ENCODE measurements at regions not wholly inside any gene's neighbourhood (a gene's known extent, or its start where the extent isn't known, plus 50 kb on each side); places are given as distances from the start of the nearest gene placed in this dataset.

DNA sequence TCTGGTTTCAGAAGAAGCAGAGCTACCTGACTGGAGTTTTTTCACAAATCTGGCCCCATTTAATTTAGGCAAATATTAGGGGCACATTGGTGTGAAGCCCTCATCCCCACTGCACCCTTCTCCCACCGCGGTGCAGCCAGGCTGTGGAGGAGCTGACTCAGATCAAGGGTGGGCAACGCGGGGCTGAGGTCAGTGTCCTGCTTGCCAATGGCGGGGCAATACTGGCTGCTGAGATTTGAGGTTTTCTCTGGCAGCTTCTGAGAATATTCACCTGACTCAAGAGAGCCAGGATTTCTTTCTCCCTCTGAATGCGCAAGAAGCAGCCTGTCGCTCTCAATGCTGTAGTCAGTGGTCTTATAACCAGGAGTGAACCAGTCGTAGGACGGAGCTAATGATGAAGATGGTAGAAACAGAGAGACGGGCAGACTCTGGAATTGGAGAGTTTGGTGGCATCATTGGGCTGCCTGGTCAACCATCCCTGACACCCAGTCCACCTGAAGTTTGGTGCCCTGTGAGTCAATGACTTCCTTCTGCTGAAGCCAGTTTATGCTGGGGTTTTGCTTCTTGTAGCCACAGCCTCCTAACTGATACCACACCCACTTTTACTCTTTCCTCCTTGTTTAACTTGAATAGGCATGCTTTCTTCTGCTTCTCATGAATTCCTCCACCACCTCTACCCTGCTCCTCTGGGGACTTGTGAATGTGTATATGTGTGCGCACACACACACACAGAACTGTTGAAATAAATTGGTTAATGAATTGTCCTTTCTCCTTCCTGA, 123.7 kb upstream of the CTBP2 start:
- TF ChIP-seq, protein P1, sequence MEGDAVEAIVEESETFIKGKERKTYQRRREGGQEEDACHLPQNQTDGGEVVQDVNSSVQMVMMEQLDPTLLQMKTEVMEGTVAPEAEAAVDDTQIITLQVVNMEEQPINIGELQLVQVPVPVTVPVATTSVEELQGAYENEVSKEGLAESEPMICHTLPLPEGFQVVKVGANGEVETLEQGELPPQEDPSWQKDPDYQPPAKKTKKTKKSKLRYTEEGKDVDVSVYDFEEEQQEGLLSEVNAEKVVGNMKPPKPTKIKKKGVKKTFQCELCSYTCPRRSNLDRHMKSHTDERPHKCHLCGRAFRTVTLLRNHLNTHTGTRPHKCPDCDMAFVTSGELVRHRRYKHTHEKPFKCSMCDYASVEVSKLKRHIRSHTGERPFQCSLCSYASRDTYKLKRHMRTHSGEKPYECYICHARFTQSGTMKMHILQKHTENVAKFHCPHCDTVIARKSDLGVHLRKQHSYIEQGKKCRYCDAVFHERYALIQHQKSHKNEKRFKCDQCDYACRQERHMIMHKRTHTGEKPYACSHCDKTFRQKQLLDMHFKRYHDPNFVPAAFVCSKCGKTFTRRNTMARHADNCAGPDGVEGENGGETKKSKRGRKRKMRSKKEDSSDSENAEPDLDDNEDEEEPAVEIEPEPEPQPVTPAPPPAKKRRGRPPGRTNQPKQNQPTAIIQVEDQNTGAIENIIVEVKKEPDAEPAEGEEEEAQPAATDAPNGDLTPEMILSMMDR (IDR thresholded peaks at IDR 0.05; ENCODE audit: low read depth, low read length) = no peak
- DNase-seq (ENCODE audit: low read depth, low spot score) = no peak
- in situ Hi-C loops (cut with HindIII; ENCODE audit: low sequenced_read_pairs) = no loop called here
- H3K4me3 ChIP-seq (ENCODE audit: low read depth, low read length) = no peak overlapping the region

DNA sequence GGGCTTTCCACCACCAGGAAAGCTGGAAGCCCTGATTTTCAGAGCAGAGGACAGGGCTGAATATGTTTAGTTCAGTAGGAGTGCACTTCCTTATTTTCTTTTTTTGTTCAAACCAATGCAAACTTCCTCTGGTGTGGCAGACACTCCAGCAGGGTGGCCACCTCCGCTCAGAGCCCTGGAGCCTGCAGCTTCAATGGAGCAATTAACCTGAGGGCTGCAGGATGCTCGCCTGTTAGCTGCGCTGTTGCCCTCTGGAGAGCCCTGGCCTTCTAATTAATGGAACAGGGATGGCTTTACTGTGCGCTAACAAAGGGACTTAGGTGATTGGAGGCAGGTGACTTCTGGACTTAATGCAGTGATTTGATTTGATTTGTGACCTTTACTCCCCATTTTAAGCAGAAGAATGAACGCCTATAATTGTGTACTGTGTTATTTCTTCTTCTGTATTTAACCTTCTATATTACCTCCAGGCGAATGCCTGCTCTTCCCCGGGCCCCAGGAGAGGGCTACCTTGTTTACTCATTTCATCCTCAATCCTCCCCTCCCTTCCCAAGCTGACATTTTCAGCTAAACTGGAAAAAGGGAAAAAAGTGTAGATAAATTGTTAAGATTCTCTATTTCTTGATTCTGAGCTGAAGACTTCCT, 123.0 kb upstream of the CTBP2 start:
- no peak for DNase-seq (ENCODE audit: low read depth, low spot score)
- H3K4me3 ChIP-seq (ENCODE audit: low read depth, low read length) = no peak overlapping the region
- in situ Hi-C loops (cut with HindIII; ENCODE audit: low sequenced_read_pairs) = no loop called here
- TF ChIP-seq, protein P1 (IDR thresholded peaks at IDR 0.05; ENCODE audit: low read depth, low read length) = no peak

DNA sequence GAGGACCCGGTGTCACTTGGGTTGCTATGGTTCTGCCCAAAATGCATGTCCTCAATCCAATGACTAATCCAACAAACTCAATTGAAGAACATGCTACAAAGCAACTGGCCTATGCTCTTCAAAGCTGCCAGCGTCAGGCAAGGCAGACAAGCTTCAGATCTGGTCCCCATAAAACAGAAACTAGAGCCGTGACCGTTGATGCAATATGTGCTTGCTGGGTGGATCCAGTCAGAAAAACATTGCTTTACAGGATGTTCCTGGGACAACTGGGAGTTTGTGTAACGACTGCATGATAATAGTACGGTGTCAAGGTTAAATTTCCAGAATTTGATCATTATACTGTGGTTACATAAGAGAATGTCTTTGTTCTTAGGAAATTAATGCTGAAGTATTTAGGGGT, 120.7 kb upstream of the CTBP2 start:
- no peak for DNase-seq (ENCODE audit: low read depth, low spot score)
- in situ Hi-C loops (cut with HindIII; ENCODE audit: low sequenced_read_pairs) = no loop called here
- no peak overlapping the region for H3K4me3 ChIP-seq (ENCODE audit: low read depth, low read length)

DNA sequence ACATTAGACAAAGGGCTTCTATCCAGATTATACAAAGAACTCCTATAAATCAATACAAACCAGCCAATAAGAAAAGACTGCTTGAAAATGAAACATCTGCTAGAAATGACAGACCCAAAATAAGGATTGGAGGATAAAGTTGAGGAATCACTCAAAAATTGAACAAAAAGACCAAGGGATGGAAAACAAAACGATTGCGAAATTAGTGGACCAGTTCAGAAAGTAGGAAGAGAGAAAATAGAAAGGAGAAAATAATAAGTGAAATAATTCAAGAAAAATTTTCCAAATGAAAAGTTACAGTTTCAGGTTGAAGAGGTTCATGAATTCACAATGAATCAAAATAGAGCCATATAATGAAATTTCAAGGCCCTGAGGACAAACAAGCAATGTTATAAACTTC, 115.8 kb upstream of the CTBP2 start:
- no peak for DNase-seq (ENCODE audit: low read depth, low spot score)
- H3K4me3 ChIP-seq (ENCODE audit: low read depth, low read length) = no peak overlapping the region
- TF ChIP-seq, protein P1 (IDR thresholded peaks at IDR 0.05; ENCODE audit: low read depth, low read length) = no peak
- in situ Hi-C loops (cut with HindIII; ENCODE audit: low sequenced_read_pairs) = no loop called here

More for the DNA sequence above, 120.7 kb upstream of the CTBP2 start:
- TF ChIP-seq, protein P1 (IDR thresholded peaks at IDR 0.05; ENCODE audit: low read depth, low read length) = no peak

DNA sequence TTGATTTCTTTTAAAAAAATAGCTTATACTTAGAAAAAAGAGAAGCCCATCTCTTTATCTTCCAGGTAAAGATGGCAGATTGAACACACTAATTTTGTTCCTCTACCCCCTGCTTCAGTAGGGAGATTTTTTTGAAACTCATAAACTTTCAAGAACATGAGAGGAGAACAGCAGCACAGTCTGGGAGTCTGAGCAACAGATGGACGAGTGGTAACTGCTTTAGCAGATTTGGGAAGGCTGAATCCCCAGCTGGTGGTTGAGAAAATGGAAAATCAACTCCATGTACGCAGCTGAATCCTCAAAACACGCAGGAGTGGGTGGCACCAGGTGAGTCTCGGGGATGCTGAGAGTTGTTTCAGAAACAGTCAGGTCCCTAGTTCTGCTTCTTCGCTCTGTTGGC, 114.6 kb upstream of the CTBP2 start:
- in situ Hi-C loops (cut with HindIII; ENCODE audit: low sequenced_read_pairs) = no loop called here
- TF ChIP-seq, protein P1 (IDR thresholded peaks at IDR 0.05; ENCODE audit: low read depth, low read length) = no peak

DNA sequence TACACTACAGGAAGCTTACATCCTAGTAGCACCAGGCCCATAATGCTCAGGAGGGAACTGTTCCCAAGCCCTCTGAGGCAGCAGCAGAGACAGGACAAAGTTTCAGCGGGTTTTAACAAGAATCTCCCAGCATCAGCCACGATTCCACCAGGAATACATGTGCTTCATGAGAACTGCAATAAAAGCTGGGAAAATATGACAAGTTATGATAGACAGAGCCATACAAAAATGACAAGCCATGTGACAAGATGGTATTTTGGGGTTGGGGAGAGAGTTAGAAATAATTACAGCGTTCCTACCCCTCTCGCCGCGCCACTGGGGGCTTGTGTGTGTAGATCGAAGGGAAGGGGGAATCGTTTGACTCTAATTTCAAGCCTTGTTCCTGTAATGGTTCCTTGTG, 112.7 kb upstream of the CTBP2 start:
- TF ChIP-seq, protein P1 (IDR thresholded peaks at IDR 0.05; ENCODE audit: low read depth, low read length) = no peak
- in situ Hi-C loops (cut with HindIII; ENCODE audit: low sequenced_read_pairs) = no loop called here
- no peak for DNase-seq (ENCODE audit: low read depth, low spot score)
- H3K4me3 ChIP-seq (ENCODE audit: low read depth, low read length) = no peak overlapping the region

More for the DNA sequence above, 114.6 kb upstream of the CTBP2 start:
- H3K4me3 ChIP-seq (ENCODE audit: low read depth, low read length) = no peak overlapping the region
- no peak for DNase-seq (ENCODE audit: low read depth, low spot score)
